Testis (tissue), 2 donors: ENCODE measurements at regions not wholly inside any gene's neighbourhood (a gene's known extent, or its start where the extent isn't known, plus 50 kb on each side); places are given as distances from the start of the nearest gene placed in this dataset.
"Not testable (repeated sequence)": the region's sequence is repeated elsewhere in the genome, so short reads cannot be mapped to it uniquely, and the experiment has no call there.

Experiments
- POLR2A ChIP-seq: fragments of 450-650 bp; IDR thresholded peaks from one replicate; pipeline ENCODE4 v1.6.1; 2017; ENCODE audit warnings: antibody characterized with exemption, mild to moderate bottlenecking, moderate library complexity
- TF ChIP-seq, protein P1 (sequence below), 3 experiments: fragments of 450-650 bp in 2 of 3; fragments of 200-600 bp in 1 of 3; sonication (generic) in 1 of 3; IDR thresholded peaks; one replicate each; pipeline ENCODE4 v1.5.1; 2016 to 2019; ENCODE audit warnings: antibody characterized with exemption in 3 of 3, mild to moderate bottlenecking in 2 of 3, moderate library complexity in 1 of 3

DNA sequence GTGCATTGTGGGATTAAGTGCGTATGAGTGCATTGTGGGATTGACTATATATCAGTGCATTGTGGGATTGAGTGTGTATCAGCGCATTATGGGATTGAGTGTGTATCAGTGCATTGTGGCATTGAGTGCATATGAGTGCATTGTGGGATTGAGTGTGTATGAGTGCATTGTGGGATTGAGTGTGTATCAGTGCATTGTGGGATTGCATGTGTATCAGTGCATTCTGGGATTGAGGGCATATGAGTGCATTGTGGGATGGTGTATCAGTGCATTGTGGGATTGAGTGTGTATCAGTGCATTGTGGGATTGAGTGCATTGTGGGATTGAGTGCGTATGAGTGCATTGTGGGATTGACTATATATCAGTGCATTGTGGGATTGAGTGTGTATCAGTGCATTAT, 106.4 kb downstream of the SHOX start:
- not testable (repeated sequence) for TF ChIP-seq POLR2A
- TF ChIP-seq, protein P1, sequence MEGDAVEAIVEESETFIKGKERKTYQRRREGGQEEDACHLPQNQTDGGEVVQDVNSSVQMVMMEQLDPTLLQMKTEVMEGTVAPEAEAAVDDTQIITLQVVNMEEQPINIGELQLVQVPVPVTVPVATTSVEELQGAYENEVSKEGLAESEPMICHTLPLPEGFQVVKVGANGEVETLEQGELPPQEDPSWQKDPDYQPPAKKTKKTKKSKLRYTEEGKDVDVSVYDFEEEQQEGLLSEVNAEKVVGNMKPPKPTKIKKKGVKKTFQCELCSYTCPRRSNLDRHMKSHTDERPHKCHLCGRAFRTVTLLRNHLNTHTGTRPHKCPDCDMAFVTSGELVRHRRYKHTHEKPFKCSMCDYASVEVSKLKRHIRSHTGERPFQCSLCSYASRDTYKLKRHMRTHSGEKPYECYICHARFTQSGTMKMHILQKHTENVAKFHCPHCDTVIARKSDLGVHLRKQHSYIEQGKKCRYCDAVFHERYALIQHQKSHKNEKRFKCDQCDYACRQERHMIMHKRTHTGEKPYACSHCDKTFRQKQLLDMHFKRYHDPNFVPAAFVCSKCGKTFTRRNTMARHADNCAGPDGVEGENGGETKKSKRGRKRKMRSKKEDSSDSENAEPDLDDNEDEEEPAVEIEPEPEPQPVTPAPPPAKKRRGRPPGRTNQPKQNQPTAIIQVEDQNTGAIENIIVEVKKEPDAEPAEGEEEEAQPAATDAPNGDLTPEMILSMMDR (IDR thresholded peaks at IDR 0.05), result not testable (repeated sequence)
